ENCODE measurements at regions not wholly inside any gene's neighbourhood (a gene's known extent, or its start where the extent isn't known, plus 50 kb on each side); places are given as distances from the start of the nearest gene placed in this dataset.

DNA sequence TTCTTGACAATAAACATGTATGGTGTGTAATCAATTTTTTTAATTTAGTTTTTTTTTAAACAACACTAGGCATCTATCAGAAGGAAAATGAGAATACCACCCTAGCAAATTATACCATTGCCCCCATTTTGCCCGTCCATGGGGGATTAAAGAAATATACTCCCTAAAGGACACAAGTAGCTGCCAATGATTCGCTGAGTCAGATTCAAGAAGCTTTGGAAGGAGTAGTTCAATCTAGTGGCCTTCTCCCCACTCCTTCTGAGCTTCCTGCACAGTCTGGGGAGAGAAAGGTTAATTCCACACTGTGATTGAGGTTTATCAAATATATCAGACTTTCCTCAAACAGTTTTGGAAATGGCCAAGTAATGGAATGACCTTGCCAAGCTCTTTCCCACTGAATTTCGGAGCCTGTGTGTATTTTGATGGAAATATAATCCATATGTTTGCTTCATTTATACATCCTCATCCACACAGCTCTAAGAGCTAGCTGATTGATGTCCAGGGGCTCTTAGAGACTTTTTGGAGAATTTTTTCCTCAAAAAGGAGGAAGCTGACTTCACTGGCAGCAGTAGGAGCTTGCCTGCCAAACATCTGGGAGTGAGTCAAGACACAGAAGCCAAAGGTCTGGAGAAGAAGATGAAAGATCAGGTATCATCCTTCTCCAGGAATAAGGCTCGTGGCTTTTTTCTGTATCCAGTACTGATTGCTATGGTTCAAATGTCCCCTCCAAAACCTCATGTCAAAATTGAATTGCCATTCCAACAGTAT lies 478.5 kb upstream of the PROK2 start:
- Mint-ChIP-seq H3K4me3 (no peak overlapping the region), H3K27me3 (no peaks in the 10 kb centered on the region), H3K27ac (no peak overlapping the region), H3K4me1 (peaks cover 44% of the 10 kb centered on the region), H3K36me3 (ENCODE audit: low read depth) (peaks cover 2% of the 10 kb centered on the region), H3K9me3 (peaks cover 5% of the 10 kb centered on the region)
- POLR2A ChIA-PET, result no interaction called here
- CTCF ChIA-PET, result interaction anchor here (1.2 to 2.4 kb wide), 4 partner anchors 9 to 193 kb away, joined by 3 to 8 read pairs (median 5); no protein-coding TSS in a partner anchor
- DNase-seq, result no peak

- Mint-ChIP-seq H3K27me3 (no peaks in the 10 kb centered on the region), H3K9me3 (peaks cover 7% of the 10 kb centered on the region), H3K36me3 (ENCODE audit: low read depth) (peaks cover 5% of the 10 kb centered on the region), H3K4me3 (no peak overlapping the region), H3K27ac (no peak overlapping the region), H3K4me1 (peaks cover 45% of the 10 kb centered on the region)
- CTCF ChIA-PET, result interaction anchor here (0.7 kb wide), 1 partner anchor 13 kb away, joined by 3 read pairs; no protein-coding TSS in a partner anchor
- POLR2A ChIA-PET, result no interaction called here
- no peak for DNase-seq
These were observed 477.8 kb upstream of the PROK2 start for GRCh38 chr3:72262736-72263135.

DNA sequence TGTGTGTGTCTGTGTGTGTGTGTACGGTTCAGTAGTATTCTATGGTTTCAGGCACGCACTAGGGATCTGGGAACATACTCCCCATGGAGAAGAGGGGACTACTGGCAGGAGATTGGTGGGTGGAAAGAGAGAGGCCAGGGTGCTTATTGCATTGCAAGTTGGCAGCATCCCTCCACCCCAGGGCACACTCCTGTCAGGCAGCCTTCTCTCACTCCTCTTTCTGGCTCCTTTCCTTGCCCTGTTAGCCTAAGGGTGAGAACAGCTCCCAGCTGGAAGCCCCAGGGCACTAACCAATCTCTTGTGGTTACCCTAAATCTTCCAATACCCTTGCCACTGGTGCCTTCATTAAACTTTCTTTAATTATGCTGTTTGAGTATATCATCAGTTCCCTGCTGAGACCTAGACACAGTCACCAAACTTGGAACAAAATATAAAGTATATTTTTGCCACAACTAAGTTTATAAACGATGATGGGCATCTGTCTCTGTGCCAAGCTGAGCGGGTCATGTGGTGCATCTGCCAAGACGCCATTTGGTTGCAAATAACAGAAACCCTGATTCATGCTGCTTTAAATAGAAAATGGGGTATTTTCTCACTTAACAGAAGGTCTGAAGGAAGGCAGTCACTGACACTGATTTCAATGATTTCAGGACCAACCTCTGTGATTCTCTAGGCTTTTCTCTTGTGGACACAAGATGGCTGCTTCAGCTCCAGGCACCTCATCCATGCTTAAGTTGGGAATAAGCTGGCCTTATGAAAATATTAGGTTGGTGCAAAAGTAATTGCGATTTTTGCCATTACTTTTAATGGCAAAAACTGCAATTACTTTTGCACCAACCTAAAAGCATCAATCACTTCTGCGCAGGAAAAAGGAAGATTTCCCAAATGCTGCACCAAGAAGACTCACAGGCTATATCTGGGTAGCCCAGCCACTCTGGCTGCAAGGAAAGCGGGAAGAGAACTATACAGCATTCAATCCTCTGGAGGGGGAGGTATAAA lies 476.9 kb upstream of the PROK2 start:
- no peak for DNase-seq
- Mint-ChIP-seq H3K9me3 (peaks cover 12% of the 10 kb centered on the region), H3K4me1 (peaks cover 45% of the 10 kb centered on the region), H3K4me3 (no peak overlapping the region), H3K36me3 (ENCODE audit: low read depth) (peaks cover 5% of the 10 kb centered on the region), H3K27me3 (no peaks in the 10 kb centered on the region), H3K27ac (peak overlapping the region; percentile 48)
- POLR2A ChIA-PET, result no interaction called here
- CTCF ChIA-PET, result interaction anchor here (0.7 kb wide), 1 partner anchor 14 kb away, joined by 3 read pairs; no protein-coding TSS in a partner anchor

DNA sequence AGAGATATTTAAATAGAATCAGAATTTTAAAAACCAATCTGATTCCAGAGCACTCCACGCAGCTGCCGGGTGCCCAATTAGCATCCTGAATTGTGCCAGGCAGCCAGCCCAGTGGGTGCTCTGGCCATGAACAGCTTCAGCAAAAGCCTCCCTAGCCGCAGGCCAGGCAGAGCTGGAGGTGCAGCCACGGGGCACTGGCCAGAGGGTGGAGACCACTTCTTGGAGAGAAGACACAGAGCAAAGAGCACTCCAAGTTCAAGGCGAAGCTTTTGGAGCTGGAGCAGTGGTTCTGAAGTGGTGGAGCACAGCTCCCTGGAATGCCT lies 475.6 kb upstream of the PROK2 start:
- DNase-seq, result no peak
- ChIA-PET CTCF (interaction anchor here (0.6 to 1.7 kb wide), 3 partner anchors 156 to 496 kb away, joined by 4 to 8 read pairs (median 4); no protein-coding TSS in a partner anchor), POLR2A (interaction anchor here (0.6 kb wide), 1 partner anchor 124 kb away, joined by 4 read pairs; no protein-coding TSS in a partner anchor)
- Mint-ChIP-seq H3K9me3 (peaks cover 12% of the 10 kb centered on the region), H3K27me3 (no peaks in the 10 kb centered on the region), H3K36me3 (ENCODE audit: low read depth) (peaks cover 5% of the 10 kb centered on the region), H3K27ac (no peak overlapping the region), H3K4me1 (peaks cover 45% of the 10 kb centered on the region), H3K4me3 (no peak overlapping the region)

GRCh38 chr3:72259755-72260587 lies 475.0 kb upstream of the PROK2 start:
- peaks cover 41% of the 10 kb centered on the region for H3K4me1 Mint-ChIP-seq
- H3K36me3 Mint-ChIP-seq (ENCODE audit: low read depth), result peaks cover 5% of the 10 kb centered on the region
- H3K4me3 Mint-ChIP-seq, result no peak overlapping the region
- no peaks in the 10 kb centered on the region for H3K27me3 Mint-ChIP-seq
- peaks cover 12% of the 10 kb centered on the region for H3K9me3 Mint-ChIP-seq
- ChIA-PET POLR2A (interaction anchor here (0.6 kb wide), 2 partner anchors 71 to 124 kb away, joined by 4 read pairs; no protein-coding TSS in a partner anchor), CTCF (interaction anchor here (1.0 to 1.7 kb wide), 3 partner anchors 155 to 282 kb away, joined by 3 to 8 read pairs (median 4); no protein-coding TSS in a partner anchor)
- DNase-seq, result no peak
- no peak overlapping the region for H3K27ac Mint-ChIP-seq

DNA sequence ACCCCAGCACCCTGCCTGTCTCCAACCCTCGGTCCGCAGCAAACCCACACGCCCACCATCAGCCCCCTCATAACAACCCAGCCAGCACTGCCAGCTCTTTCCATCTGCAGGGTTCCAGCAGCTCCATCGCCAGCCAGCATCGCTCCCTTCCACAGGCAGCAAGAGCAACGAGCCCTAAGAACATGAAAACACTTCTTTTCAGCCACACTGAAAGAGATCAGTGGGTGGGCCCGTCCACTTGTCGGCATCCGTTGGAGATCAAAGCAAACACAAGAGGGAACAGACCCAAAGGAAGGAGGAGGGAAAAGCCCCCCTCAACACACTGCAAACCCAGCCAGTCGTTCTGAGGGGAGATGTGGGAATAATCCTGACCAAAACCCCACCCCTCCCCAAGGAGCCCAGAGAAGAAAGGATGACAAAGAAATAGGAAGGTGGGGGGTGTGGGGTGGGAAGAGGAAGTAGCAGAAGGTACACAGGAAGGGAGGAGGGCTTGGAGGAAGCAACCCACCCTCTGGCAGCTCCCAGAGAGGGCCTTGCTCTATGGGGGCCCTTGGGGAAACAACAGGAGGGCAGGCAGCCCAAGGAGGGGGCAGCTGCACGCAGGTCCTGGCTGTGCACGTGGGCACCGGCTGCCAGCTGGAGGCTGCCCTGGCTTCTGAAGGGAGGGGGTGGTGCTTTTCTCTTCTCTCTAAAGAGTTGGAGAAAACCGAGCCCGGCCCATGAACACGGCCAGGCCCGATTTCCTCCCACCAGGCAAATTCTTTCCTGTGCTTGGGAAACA lies 473.6 kb upstream of the PROK2 start:
- no peak overlapping the region for H3K4me3 Mint-ChIP-seq
- H3K27me3 Mint-ChIP-seq, result no peaks in the 10 kb centered on the region
- CTCF ChIA-PET, result interaction anchor here (1.1 to 2.0 kb wide), 3 partner anchors 12 to 281 kb away, joined by 3 to 10 read pairs (median 4); no protein-coding TSS in a partner anchor
- POLR2A ChIA-PET, result no interaction called here
- peaks cover 41% of the 10 kb centered on the region for H3K4me1 Mint-ChIP-seq
- peaks cover 12% of the 10 kb centered on the region for H3K9me3 Mint-ChIP-seq
- H3K36me3 Mint-ChIP-seq (ENCODE audit: low read depth), result peaks cover 5% of the 10 kb centered on the region
- peak overlapping the region; percentile 84 for H3K27ac Mint-ChIP-seq
- DNase-seq, result no peak

DNA sequence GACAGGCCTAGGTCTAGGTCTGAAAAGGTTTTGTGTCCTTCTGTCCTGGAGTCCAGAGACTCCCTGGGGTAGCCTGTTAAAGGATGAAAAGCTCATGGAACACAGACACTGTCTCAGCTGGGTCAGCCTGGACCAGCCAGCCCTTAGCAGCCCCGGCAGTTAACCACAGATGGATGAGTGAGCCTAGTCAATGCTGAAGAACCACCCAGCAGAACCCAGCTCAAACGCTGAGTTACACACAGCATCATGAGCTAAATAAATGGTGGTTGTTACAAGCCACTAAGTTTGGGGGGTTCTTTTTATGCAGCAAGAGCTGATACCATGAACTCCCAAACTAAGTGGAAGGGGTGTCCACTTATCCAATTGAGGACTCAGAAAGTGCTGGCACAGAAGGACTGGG lies 472.8 kb upstream of the PROK2 start:
- POLR2A ChIA-PET, result no interaction called here
- no peak overlapping the region for H3K27ac Mint-ChIP-seq
- H3K9me3 Mint-ChIP-seq, result peaks cover 12% of the 10 kb centered on the region

DNA sequence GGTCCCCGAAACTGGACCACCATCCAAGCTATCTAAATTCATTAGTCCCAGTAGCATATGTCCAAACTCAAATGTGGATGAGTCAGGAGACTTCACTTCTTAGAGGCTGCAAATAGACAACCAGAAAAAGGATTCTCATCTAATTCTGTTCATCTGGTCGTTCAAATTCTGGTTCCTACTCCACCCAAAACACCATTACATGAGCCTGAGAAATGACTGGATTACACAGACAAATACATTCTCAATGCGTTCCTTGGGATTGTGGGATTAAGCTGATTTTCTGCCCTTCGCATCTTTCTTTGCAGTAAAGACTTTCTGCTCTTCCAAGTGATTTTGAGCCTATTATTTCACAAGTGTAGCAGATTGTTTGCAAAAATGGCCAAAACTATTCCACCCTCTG lies 472.3 kb upstream of the PROK2 start:
- DNase-seq, result no peak
- peaks cover 41% of the 10 kb centered on the region for H3K4me1 Mint-ChIP-seq
- H3K36me3 Mint-ChIP-seq (ENCODE audit: low read depth), result peaks cover 5% of the 10 kb centered on the region
- H3K9me3 Mint-ChIP-seq, result peaks cover 12% of the 10 kb centered on the region
- H3K4me3 Mint-ChIP-seq, result no peak overlapping the region
- POLR2A ChIA-PET, result no interaction called here
- H3K27ac Mint-ChIP-seq, result no peak overlapping the region
- CTCF ChIA-PET, result interaction anchor here (0.9 to 2.0 kb wide), 2 partner anchors 13 to 38 kb away, joined by 3 to 10 read pairs; no protein-coding TSS in a partner anchor
- no peaks in the 10 kb centered on the region for H3K27me3 Mint-ChIP-seq

More for the DNA sequence above, 472.8 kb upstream of the PROK2 start:
- H3K36me3 Mint-ChIP-seq (ENCODE audit: low read depth), result peaks cover 5% of the 10 kb centered on the region
- no peak overlapping the region for H3K4me3 Mint-ChIP-seq
- no peaks in the 10 kb centered on the region for H3K27me3 Mint-ChIP-seq
- CTCF ChIA-PET, result interaction anchor here (0.5 to 2.0 kb wide), 4 partner anchors 12 to 293 kb away, joined by 3 to 10 read pairs (median 4); no protein-coding TSS in a partner anchor
- no peak for DNase-seq
- H3K4me1 Mint-ChIP-seq, result peaks cover 41% of the 10 kb centered on the region

GRCh38 chr3:72256716-72257115 lies 471.8 kb upstream of the PROK2 start:
- H3K36me3 Mint-ChIP-seq (ENCODE audit: low read depth), result peaks cover 5% of the 10 kb centered on the region
- no peak overlapping the region for H3K4me3 Mint-ChIP-seq
- no peak overlapping the region for H3K27ac Mint-ChIP-seq
- H3K4me1 Mint-ChIP-seq, result peaks cover 41% of the 10 kb centered on the region
- ChIA-PET POLR2A (no interaction called here), CTCF (interaction anchor here (0.9 to 2.0 kb wide), 2 partner anchors 14 to 39 kb away, joined by 3 to 10 read pairs; no protein-coding TSS in a partner anchor)
- no peaks in the 10 kb centered on the region for H3K27me3 Mint-ChIP-seq
- peaks cover 12% of the 10 kb centered on the region for H3K9me3 Mint-ChIP-seq
- no peak for DNase-seq

- H3K27ac Mint-ChIP-seq, result peak overlapping the region; percentile 63
- H3K9me3 Mint-ChIP-seq, result peaks cover 12% of the 10 kb centered on the region
- H3K4me3 Mint-ChIP-seq, result peak overlapping the region; percentile 4
- peaks cover 41% of the 10 kb centered on the region for H3K4me1 Mint-ChIP-seq
- H3K27me3 Mint-ChIP-seq, result no peaks in the 10 kb centered on the region
- DNase-seq, result peak; percentile 60
- peaks cover 5% of the 10 kb centered on the region for H3K36me3 Mint-ChIP-seq (ENCODE audit: low read depth)
- ChIA-PET CTCF (interaction anchor here (0.6 to 0.8 kb wide), 2 partner anchors 30 to 619 kb away, joined by 3 read pairs; no protein-coding TSS in a partner anchor), POLR2A (no interaction called here)
These were observed 471.0 kb upstream of the PROK2 start for GRCh38 chr3:72255791-72256559.

DNA sequence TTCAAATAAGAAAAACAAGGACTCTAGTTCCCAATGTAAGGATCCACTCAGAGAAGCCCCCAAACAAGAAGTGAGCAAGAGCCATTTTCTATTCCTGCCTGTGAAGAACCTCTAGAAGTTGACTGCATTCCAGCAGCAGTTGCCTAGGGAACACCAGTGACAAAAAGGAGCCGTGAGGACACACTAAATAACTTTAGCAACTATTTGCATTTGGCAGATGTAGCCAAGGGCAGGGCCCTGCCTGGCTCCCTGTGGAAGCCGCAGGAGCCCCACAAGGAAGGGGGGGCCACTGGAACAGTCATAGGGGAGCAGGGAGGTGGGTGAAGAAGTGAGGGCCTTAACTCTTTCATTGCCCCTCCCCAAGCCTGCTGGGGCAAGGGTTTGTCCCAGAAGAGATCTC lies 470.2 kb upstream of the PROK2 start:
- peaks cover 39% of the 10 kb centered on the region for H3K4me1 Mint-ChIP-seq
- H3K9me3 Mint-ChIP-seq, result peaks cover 12% of the 10 kb centered on the region

More for the DNA sequence above, 470.2 kb upstream of the PROK2 start:
- no peak for DNase-seq
- Mint-ChIP-seq H3K27ac (no peak overlapping the region), H3K27me3 (no peaks in the 10 kb centered on the region), H3K36me3 (ENCODE audit: low read depth) (peaks cover 5% of the 10 kb centered on the region), H3K4me3 (no peak overlapping the region)
- CTCF ChIA-PET, result interaction anchor here (0.8 to 2.3 kb wide), 2 partner anchors 9 to 31 kb away, joined by 3 to 7 read pairs; no protein-coding TSS in a partner anchor
- POLR2A ChIA-PET, result no interaction called here
